Stomach smooth muscle (tissue), 2 donors: ENCODE measurements at regions not wholly inside any gene's neighbourhood (a gene's known extent, or its start where the extent isn't known, plus 50 kb on each side); places are given as distances from the start of the nearest gene placed in this dataset.

Experiments
- H3K27ac ChIP-seq: one replicate; pipeline ENCODE4 v1.7.0; 2013; ENCODE audit warnings: mild to moderate bottlenecking, low read length, inconsistent platforms
- H3K27me3 ChIP-seq, 2 donors: one replicate each; pipeline ENCODE4 v1.7.0; 2013; ENCODE audit warnings: low read length in 2 of 2; ENCODE audit not compliant: insufficient read depth in 2 of 2, control insufficient read depth in 1 of 2
- H3K36me3 ChIP-seq, 2 donors: one replicate each; pipeline ENCODE4 v1.7.0; 2013; ENCODE audit warnings: low read length in 2 of 2; ENCODE audit not compliant: control insufficient read depth in 2 of 2, insufficient read depth in 2 of 2
- H3K4me1 ChIP-seq: one replicate; pipeline ENCODE4 v1.7.0; 2013; ENCODE audit warnings: low read length; ENCODE audit not compliant: control insufficient read depth, insufficient read depth
- H3K4me3 ChIP-seq, 2 donors: one replicate each; pipeline ENCODE4 v1.7.0; 2013; ENCODE audit warnings: low read length in 2 of 2
- H3K9ac ChIP-seq, 2 donors: one replicate each; pipeline ENCODE4 v1.7.0; 2013; ENCODE audit warnings: low read length in 2 of 2, mild to moderate bottlenecking in 1 of 2
- H3K9me3 ChIP-seq, 2 donors: one replicate each; pipeline ENCODE4 v1.7.0; 2013; ENCODE audit warnings: low read length in 2 of 2; ENCODE audit not compliant: control insufficient read depth in 2 of 2
- donor health status: healthy.
- donor health status: Pancreatic carcinoma.

- peaks cover 0 to 2% of the 10 kb centered on the region in 2 donors for H3K27me3 ChIP-seq
- no peak overlapping the region for H3K9ac ChIP-seq
- no peak overlapping the region for H3K4me3 ChIP-seq
- H3K27ac ChIP-seq, result no peak overlapping the region
- H3K36me3 ChIP-seq, result no peaks in the 10 kb centered on the region
- H3K4me1 ChIP-seq, result no peaks in the 10 kb centered on the region
- H3K9me3 ChIP-seq, result no peaks in the 10 kb centered on the region
These were observed 231.1 kb upstream of the ZNF32 start for GRCh38 chr10:43879742-43880141.

GRCh38 chr10:43879162-43879561 is 230.5 kb upstream of the ZNF32 start:
- no peak overlapping the region for H3K27ac ChIP-seq
- H3K9me3 ChIP-seq, result no peaks in the 10 kb centered on the region
- H3K9ac ChIP-seq, result no peak overlapping the region
- peaks cover 0 to 2% of the 10 kb centered on the region in 2 donors for H3K27me3 ChIP-seq
- H3K4me1 ChIP-seq, result no peaks in the 10 kb centered on the region
- no peak overlapping the region for H3K4me3 ChIP-seq
- no peaks in the 10 kb centered on the region for H3K36me3 ChIP-seq

GRCh38 chr10:43878386-43878785 is 229.7 kb upstream of the ZNF32 start:
- Histone ChIP-seq H3K27me3 (peaks cover 0 to 2% of the 10 kb centered on the region in 2 donors), H3K36me3 (no peaks in the 10 kb centered on the region), H3K27ac (no peak overlapping the region), H3K9me3 (no peaks in the 10 kb centered on the region), H3K4me3 (no peak overlapping the region), H3K4me1 (no peaks in the 10 kb centered on the region), H3K9ac (no peak overlapping the region)

- H3K27me3 ChIP-seq, result peaks cover 0 to 2% of the 10 kb centered on the region in 2 donors
- no peaks in the 10 kb centered on the region for H3K4me1 ChIP-seq
- H3K36me3 ChIP-seq, result no peaks in the 10 kb centered on the region
- H3K9ac ChIP-seq, result no peak overlapping the region
- no peak overlapping the region for H3K27ac ChIP-seq
- H3K9me3 ChIP-seq, result no peaks in the 10 kb centered on the region
- H3K4me3 ChIP-seq, result no peak overlapping the region
These were observed 228.3 kb upstream of the ZNF32 start for GRCh38 chr10:43876976-43877375.

GRCh38 chr10:43874984-43875383 is 226.3 kb upstream of the ZNF32 start:
- no peak overlapping the region for H3K4me3 ChIP-seq
- H3K27me3 ChIP-seq, result peaks cover 0 to 1% of the 10 kb centered on the region in 2 donors
- no peak overlapping the region for H3K9ac ChIP-seq
- H3K27ac ChIP-seq, result no peak overlapping the region
- no peaks in the 10 kb centered on the region for H3K4me1 ChIP-seq
- no peaks in the 10 kb centered on the region for H3K9me3 ChIP-seq
- no peaks in the 10 kb centered on the region for H3K36me3 ChIP-seq

- H3K27me3 ChIP-seq, result no peaks in the 10 kb centered on the region
- no peaks in the 10 kb centered on the region for H3K36me3 ChIP-seq
- H3K4me1 ChIP-seq, result no peaks in the 10 kb centered on the region
- H3K4me3 ChIP-seq, result no peak overlapping the region
- H3K27ac ChIP-seq, result no peak overlapping the region
- H3K9ac ChIP-seq, result no peak overlapping the region
- H3K9me3 ChIP-seq, result no peaks in the 10 kb centered on the region
These were observed 225.0 kb upstream of the ZNF32 start for GRCh38 chr10:43873717-43874116.

GRCh38 chr10:43872644-43873043 is 224.0 kb upstream of the ZNF32 start:
- H3K27ac ChIP-seq, result no peak overlapping the region
- no peaks in the 10 kb centered on the region for H3K4me1 ChIP-seq
- H3K9ac ChIP-seq, result no peak overlapping the region
- no peak overlapping the region for H3K4me3 ChIP-seq
- H3K36me3 ChIP-seq, result no peaks in the 10 kb centered on the region
- no peaks in the 10 kb centered on the region for H3K27me3 ChIP-seq
- no peaks in the 10 kb centered on the region for H3K9me3 ChIP-seq

- H3K4me1 ChIP-seq, result no peaks in the 10 kb centered on the region
- H3K36me3 ChIP-seq, result no peaks in the 10 kb centered on the region
- no peaks in the 10 kb centered on the region for H3K9me3 ChIP-seq
- no peak overlapping the region for H3K27ac ChIP-seq
- H3K27me3 ChIP-seq, result no peaks in the 10 kb centered on the region
- no peak overlapping the region for H3K4me3 ChIP-seq
- H3K9ac ChIP-seq, result no peak overlapping the region
These were observed 222.9 kb upstream of the ZNF32 start for GRCh38 chr10:43871545-43871944.

- Histone ChIP-seq H3K4me3 (no peak overlapping the region), H3K4me1 (no peaks in the 10 kb centered on the region), H3K27ac (no peak overlapping the region), H3K9me3 (no peaks in the 10 kb centered on the region), H3K27me3 (no peaks in the 10 kb centered on the region), H3K9ac (no peak overlapping the region), H3K36me3 (no peaks in the 10 kb centered on the region)
These were observed 222.3 kb upstream of the ZNF32 start for GRCh38 chr10:43870968-43871439.

GRCh38 chr10:43869669-43870322 is 221.1 kb upstream of the ZNF32 start:
- no peaks in the 10 kb centered on the region for H3K36me3 ChIP-seq
- H3K4me1 ChIP-seq, result peaks cover 2% of the 10 kb centered on the region
- no peaks in the 10 kb centered on the region for H3K27me3 ChIP-seq
- no peak overlapping the region for H3K9ac ChIP-seq
- no peak overlapping the region for H3K27ac ChIP-seq
- H3K4me3 ChIP-seq, result no peak overlapping the region
- H3K9me3 ChIP-seq, result no peaks in the 10 kb centered on the region

- no peak overlapping the region for H3K9ac ChIP-seq
- H3K9me3 ChIP-seq, result no peaks in the 10 kb centered on the region
- H3K27me3 ChIP-seq, result no peaks in the 10 kb centered on the region
- H3K4me1 ChIP-seq, result peaks cover 5% of the 10 kb centered on the region
- no peak overlapping the region for H3K27ac ChIP-seq
- no peak overlapping the region for H3K4me3 ChIP-seq
- H3K36me3 ChIP-seq, result no peaks in the 10 kb centered on the region
These were observed 220.3 kb upstream of the ZNF32 start for GRCh38 chr10:43868952-43869351.
